Endothelial cell (in vitro differentiated cells): ENCODE measurements at regions not wholly inside any gene's neighbourhood (a gene's known extent, or its start where the extent isn't known, plus 50 kb on each side); places are given as distances from the start of the nearest gene placed in this dataset.

Source experiments
- DNase-seq: peaks from one replicate; pipeline ENCODE4 v3.0.0; 2021; ENCODE audit warnings: low spot score
- H3K27ac Mint-ChIP-seq: one replicate; pipeline ENCODE4 v1.8.0; 2021; ENCODE audit warnings: mixed read lengths, inconsistent platforms; ENCODE audit not compliant: unreplicated experiment
- H3K27me3 Mint-ChIP-seq: one replicate; pipeline ENCODE4 v1.8.0; 2021; ENCODE audit warnings: mild to moderate bottlenecking, moderate library complexity, mixed read lengths, inconsistent platforms; ENCODE audit not compliant: unreplicated experiment
- H3K36me3 Mint-ChIP-seq: one replicate; pipeline ENCODE4 v1.8.0; 2021; ENCODE audit warnings: mild to moderate bottlenecking, low read depth, mixed read lengths, inconsistent platforms; ENCODE audit not compliant: unreplicated experiment
- H3K4me1 Mint-ChIP-seq: one replicate; pipeline ENCODE4 v1.8.0; 2021; ENCODE audit warnings: mild to moderate bottlenecking, mixed read lengths, inconsistent platforms; ENCODE audit not compliant: unreplicated experiment
- H3K4me3 Mint-ChIP-seq: one replicate; pipeline ENCODE4 v1.8.0; 2021; ENCODE audit warnings: mild to moderate bottlenecking, mixed read lengths, inconsistent platforms; ENCODE audit not compliant: unreplicated experiment
- H3K9me3 Mint-ChIP-seq: one replicate; pipeline ENCODE4 v1.8.0; 2021; ENCODE audit warnings: mixed read lengths, inconsistent platforms; ENCODE audit not compliant: unreplicated experiment
- TF ChIP-seq, protein P1 (sequence below): fragments of 200-600 bp; sonication (generic); IDR thresholded peaks from one replicate; pipeline ENCODE4 v1.5.0; 2021; ENCODE audit warnings: antibody characterized with exemption; ENCODE audit not compliant: unreplicated experiment

DNA sequence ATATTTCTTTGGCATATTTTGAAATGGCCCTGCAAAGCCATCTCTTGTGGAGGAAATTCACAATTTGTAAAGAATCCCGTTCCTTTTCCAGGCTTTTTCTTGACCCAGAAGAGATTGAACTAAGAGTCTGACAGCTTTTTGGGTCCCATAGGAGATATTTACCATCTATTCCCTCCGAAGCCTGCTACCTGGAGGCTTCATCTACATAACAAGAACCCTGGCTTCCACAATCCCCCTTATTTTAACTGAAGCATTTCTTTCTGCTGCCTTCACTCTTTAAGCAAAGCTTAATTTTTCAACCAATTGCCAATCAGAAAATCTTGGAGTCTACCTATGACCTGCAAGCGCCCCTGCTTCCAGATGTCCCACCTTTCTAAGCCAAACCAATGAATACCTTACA lies 248.1 kb upstream of the GADL1 start:
- no peaks in the 10 kb centered on the region for H3K27me3 Mint-ChIP-seq
- no peaks in the 10 kb centered on the region for H3K4me1 Mint-ChIP-seq
- H3K9me3 Mint-ChIP-seq: no peaks in the 10 kb centered on the region
- no peak overlapping the region for H3K27ac Mint-ChIP-seq
- DNase-seq: no peak
- H3K4me3 Mint-ChIP-seq: no peak overlapping the region
- H3K36me3 Mint-ChIP-seq: no peaks in the 10 kb centered on the region
- TF ChIP-seq, protein P1, sequence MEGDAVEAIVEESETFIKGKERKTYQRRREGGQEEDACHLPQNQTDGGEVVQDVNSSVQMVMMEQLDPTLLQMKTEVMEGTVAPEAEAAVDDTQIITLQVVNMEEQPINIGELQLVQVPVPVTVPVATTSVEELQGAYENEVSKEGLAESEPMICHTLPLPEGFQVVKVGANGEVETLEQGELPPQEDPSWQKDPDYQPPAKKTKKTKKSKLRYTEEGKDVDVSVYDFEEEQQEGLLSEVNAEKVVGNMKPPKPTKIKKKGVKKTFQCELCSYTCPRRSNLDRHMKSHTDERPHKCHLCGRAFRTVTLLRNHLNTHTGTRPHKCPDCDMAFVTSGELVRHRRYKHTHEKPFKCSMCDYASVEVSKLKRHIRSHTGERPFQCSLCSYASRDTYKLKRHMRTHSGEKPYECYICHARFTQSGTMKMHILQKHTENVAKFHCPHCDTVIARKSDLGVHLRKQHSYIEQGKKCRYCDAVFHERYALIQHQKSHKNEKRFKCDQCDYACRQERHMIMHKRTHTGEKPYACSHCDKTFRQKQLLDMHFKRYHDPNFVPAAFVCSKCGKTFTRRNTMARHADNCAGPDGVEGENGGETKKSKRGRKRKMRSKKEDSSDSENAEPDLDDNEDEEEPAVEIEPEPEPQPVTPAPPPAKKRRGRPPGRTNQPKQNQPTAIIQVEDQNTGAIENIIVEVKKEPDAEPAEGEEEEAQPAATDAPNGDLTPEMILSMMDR: no peak

GRCh38 chr3:31145062-31145461 lies 250.6 kb upstream of the GADL1 start:
- TF ChIP-seq, protein P1: no peak
- Mint-ChIP-seq H3K9me3 (no peaks in the 10 kb centered on the region), H3K4me3 (no peak overlapping the region), H3K4me1 (no peaks in the 10 kb centered on the region), H3K27ac (no peak overlapping the region), H3K27me3 (no peaks in the 10 kb centered on the region), H3K36me3 (no peaks in the 10 kb centered on the region)
- no peak for DNase-seq

GRCh38 chr3:31147550-31147949 lies 253.1 kb upstream of the GADL1 start:
- H3K27ac Mint-ChIP-seq: no peak overlapping the region
- H3K9me3 Mint-ChIP-seq: no peaks in the 10 kb centered on the region
- TF ChIP-seq, protein P1: no peak
- H3K4me3 Mint-ChIP-seq: no peak overlapping the region
- H3K4me1 Mint-ChIP-seq: no peaks in the 10 kb centered on the region
- no peak for DNase-seq
- no peaks in the 10 kb centered on the region for H3K27me3 Mint-ChIP-seq
- no peaks in the 10 kb centered on the region for H3K36me3 Mint-ChIP-seq

GRCh38 chr3:31157047-31157694 lies 262.7 kb upstream of the GADL1 start:
- DNase-seq: no peak
- Mint-ChIP-seq H3K36me3 (no peaks in the 10 kb centered on the region), H3K4me3 (no peak overlapping the region), H3K27me3 (no peaks in the 10 kb centered on the region), H3K4me1 (peaks cover 2% of the 10 kb centered on the region), H3K9me3 (no peaks in the 10 kb centered on the region), H3K27ac (no peak overlapping the region)
- TF ChIP-seq, protein P1: no peak

DNA sequence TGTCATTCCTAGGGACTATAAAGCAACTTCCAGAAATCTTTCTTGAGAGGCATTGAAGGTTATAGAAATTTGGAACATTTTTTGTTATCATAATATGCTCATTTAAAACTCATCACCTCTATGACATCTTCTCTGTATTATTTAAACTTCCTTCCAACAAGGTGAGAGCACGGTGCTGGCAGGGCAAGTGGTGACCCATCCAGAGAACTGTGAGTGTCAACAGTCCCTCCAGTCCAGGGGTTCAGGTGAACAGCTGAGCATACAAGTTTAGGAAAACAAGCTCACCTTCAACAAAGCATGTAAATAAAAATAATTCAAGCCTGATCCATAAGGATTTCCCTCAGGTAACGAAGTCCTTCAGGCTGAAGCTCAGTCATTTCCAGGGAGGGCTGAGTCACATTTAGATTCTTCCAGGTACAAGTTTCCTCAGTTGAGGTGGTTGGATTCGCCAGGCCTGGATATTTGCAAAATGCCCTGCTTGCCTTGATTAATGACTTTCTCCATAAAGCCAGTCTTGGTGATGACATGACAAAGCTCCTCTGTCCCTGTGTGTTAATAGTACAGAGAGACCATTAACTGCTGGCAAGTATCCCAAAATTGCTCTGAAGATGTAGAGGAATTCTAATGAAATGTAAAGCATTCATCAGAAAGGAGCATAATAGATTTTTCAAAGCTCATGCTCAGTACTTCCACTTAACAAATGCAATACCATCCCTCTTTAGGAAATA lies 263.6 kb upstream of the GADL1 start:
- no peaks in the 10 kb centered on the region for H3K9me3 Mint-ChIP-seq
- H3K27me3 Mint-ChIP-seq: no peaks in the 10 kb centered on the region
- TF ChIP-seq, protein P1: no peak
- H3K4me1 Mint-ChIP-seq: peaks cover 4% of the 10 kb centered on the region
- DNase-seq: no peak
- H3K4me3 Mint-ChIP-seq: no peak overlapping the region
- H3K27ac Mint-ChIP-seq: no peak overlapping the region
- H3K36me3 Mint-ChIP-seq: no peaks in the 10 kb centered on the region
